HepG2 (cell line): ENCODE measurements at regions not wholly inside any gene's neighbourhood (a gene's known extent, or its start where the extent isn't known, plus 50 kb on each side); places are given as distances from the start of the nearest gene placed in this dataset.

Experiments used
- ATAC-seq: fragments of 200-7000 bp; cut with Tn5 transposase; 3 replicates; pipeline ENCODE4 v1.9.1; 2020; ENCODE audit warnings: mild to moderate bottlenecking, moderate library complexity
- BruUV-seq: library from RNA; stranded (reverse); fragments of 400-500 nt; replicated peaks from 2 replicates; lab custom pipeline; 2021; lab: Mats Ljungman, UMichigan
- CTCF ChIA-PET: fragments of 300-600 bp; formaldehyde crosslinking; extraction: SDS; loops from one replicate; lab custom pipeline; 2021; ENCODE audit warnings: low total read pairs, inconsistent platforms, low intra/inter-chr PET ratio; lab: Yijun Ruan, JAX
- POLR2A ChIA-PET: fragments of 350-600 bp; sonication (Branson Sonifier 250); formaldehyde crosslinking; loops from one replicate; lab custom pipeline; 2020; ENCODE audit warnings: antibody characterized with exemption, inconsistent platforms; lab: Yijun Ruan, JAX
- DNase-seq: peaks from one replicate; pipeline ENCODE4 v3.0.0-alpha.2; 2015; ENCODE audit warnings: low spot score
- FAIRE-seq: peaks from 3 replicates; lab custom pipeline; 2011; peaks lifted over from hg19 to GRCh38; lab: Jason Lieb, UNC
- H2AFZ ChIP-seq: one replicate; pipeline ENCODE4 v1.6.1; 2011; ENCODE audit warnings: low read length, inconsistent platforms
- H3K27ac ChIP-seq: fragments of 300-600 bp; 3 replicates; pipeline ENCODE4 v1.8.0; 2011; ENCODE audit warnings: mixed run types, mild to moderate bottlenecking, mixed read lengths, low read length, inconsistent platforms; ENCODE audit not compliant: insufficient read depth; ENCODE audit errors: extremely low read length
- H3K27me3 ChIP-seq, 2 experiments: fragments of 200-600 bp in 1 of 2; 2 replicates in 1 of 2; 3 replicates in 1 of 2; pipeline versions ENCODE4 v1.6.0 to v1.8.0; 2011; ENCODE audit warnings: low read length in 2 of 2, mild to moderate bottlenecking in 2 of 2, moderate library complexity in 2 of 2, inconsistent platforms in 1 of 2; ENCODE audit not compliant: insufficient read depth in 2 of 2, control insufficient read depth in 1 of 2
- H3K36me3 ChIP-seq, 2 experiments: fragments of 200-600 bp in 1 of 2; replicated peaks in 1 of 2; 2 replicates in 1 of 2; 3 replicates in 1 of 2; pipeline versions ENCODE4 v1.5.1 to v1.8.0; 2011; ENCODE audit warnings: low read length in 2 of 2, inconsistent platforms in 1 of 2; ENCODE audit not compliant: insufficient read depth in 2 of 2, control insufficient read depth in 1 of 2
- H3K4me1 ChIP-seq: 2 replicates; pipeline ENCODE4 v1.5.1; 2012; ENCODE audit warnings: low read length, inconsistent platforms; ENCODE audit not compliant: insufficient read depth
- H3K4me2 ChIP-seq: 2 replicates; pipeline ENCODE4 v1.6.0; 2011; ENCODE audit warnings: low read depth, low read length, inconsistent platforms
- H3K4me3 ChIP-seq, 3 experiments: fragments of 200-600 bp in 1 of 3; sonication (generic), shearing (Covaris generic) in 1 of 3; replicated peaks in 1 of 3; 2 replicates each; pipeline ENCODE4 v1.5.1; 2011 to 2016; ENCODE audit warnings: low read length in 3 of 3, inconsistent platforms in 2 of 3, low read depth in 2 of 3, mild to moderate bottlenecking in 2 of 3, control low read depth in 1 of 3, mixed read lengths in 1 of 3; ENCODE audit not compliant: insufficient read depth in 1 of 3
- H3K79me2 ChIP-seq: one replicate; pipeline ENCODE4 v1.6.1; 2011; ENCODE audit warnings: low read length, inconsistent platforms; ENCODE audit not compliant: insufficient read depth
- H3K9ac ChIP-seq: 2 replicates; pipeline ENCODE4 v1.6.0; 2011; ENCODE audit warnings: mild to moderate bottlenecking, low read depth, low read length, inconsistent platforms; ENCODE audit not compliant: insufficient read depth
- H3K9me3 ChIP-seq: 2 replicates; pipeline ENCODE4 v1.5.1; 2012; ENCODE audit warnings: mild to moderate bottlenecking, low read length
- H4K20me1 ChIP-seq: 2 replicates; pipeline ENCODE4 v1.6.0; 2011; ENCODE audit warnings: inconsistent platforms, mild to moderate bottlenecking, low read length, moderate library complexity; ENCODE audit not compliant: insufficient read depth
- CENPX ChIP-seq: sonication (generic); formaldehyde crosslinking; IDR thresholded peaks from 2 replicates; pipeline ENCODE4 v1.9.0; 2021; ENCODE audit warnings: mild to moderate bottlenecking, missing genetic modification reagents, moderate library complexity
- EEA1 ChIP-seq: sonication (generic); formaldehyde crosslinking; IDR thresholded peaks from 2 replicates; pipeline ENCODE4 v1.5.1; 2020; ENCODE audit warnings: mild to moderate bottlenecking, missing genetic modification reagents, borderline replicate concordance
- GZF1 ChIP-seq: sonication (generic); formaldehyde crosslinking; IDR thresholded peaks from 2 replicates; pipeline ENCODE4 v1.5.1; 2020; ENCODE audit warnings: mild to moderate bottlenecking, missing genetic modification reagents
- JUNB ChIP-seq: sonication (generic); formaldehyde crosslinking; IDR thresholded peaks from 2 replicates; pipeline ENCODE4 v1.8.0; 2022; ENCODE audit warnings: missing genetic modification reagents, mild to moderate bottlenecking, borderline replicate concordance
- MED13 ChIP-seq: sonication (generic); formaldehyde crosslinking; IDR thresholded peaks from 2 replicates; pipeline ENCODE4 v1.5.0; 2020; ENCODE audit warnings: missing genetic modification reagents
- MED8 ChIP-seq: sonication (generic); formaldehyde crosslinking; IDR thresholded peaks from 2 replicates; pipeline ENCODE4 v1.8.1; 2023; ENCODE audit warnings: mild to moderate bottlenecking, missing genetic modification reagents; ENCODE audit not compliant: insufficient replicate concordance
- MIER2 ChIP-seq: IDR thresholded peaks from 2 replicates; pipeline ENCODE4 v1.6.1; 2016; ENCODE audit warnings: missing biosample characterization, missing genetic modification reagents
- MIXL1 ChIP-seq: IDR thresholded peaks from 2 replicates; pipeline ENCODE4 v1.6.1; 2016
- MLLT10 ChIP-seq: sonication (generic); formaldehyde crosslinking; IDR thresholded peaks from 2 replicates; pipeline ENCODE4 v1.4.0; 2020; ENCODE audit warnings: missing genetic modification reagents
- NFIC ChIP-seq: IDR thresholded peaks from 2 replicates; pipeline ENCODE4 v1.6.1; 2012; ENCODE audit warnings: mild to moderate bottlenecking, low read length, inconsistent platforms
- SUZ12 ChIP-seq: fragments of 150-350 bp; IDR thresholded peaks from 2 replicates; pipeline ENCODE4 v1.6.1; 2014; ENCODE audit warnings: low read depth, low read length
- ZBTB46 ChIP-seq: sonication (generic); formaldehyde crosslinking; IDR thresholded peaks from 2 replicates; pipeline ENCODE4 v1.4.0; 2020; ENCODE audit warnings: mild to moderate bottlenecking, missing genetic modification reagents, borderline replicate concordance
- ZBTB7A ChIP-seq: sonication (generic); formaldehyde crosslinking; IDR thresholded peaks from 2 replicates; pipeline ENCODE4 v1.8.0; 2022; ENCODE audit warnings: mild to moderate bottlenecking, missing genetic modification reagents
- ZFYVE20 ChIP-seq: sonication (generic); formaldehyde crosslinking; IDR thresholded peaks from 2 replicates; pipeline ENCODE4 v1.8.0; 2023; ENCODE audit warnings: low read depth, mild to moderate bottlenecking, moderate library complexity, missing genetic modification reagents, borderline replicate concordance
- ZNF18 ChIP-seq: sonication (generic); formaldehyde crosslinking; IDR thresholded peaks from 2 replicates; pipeline ENCODE4 v1.8.0; 2022; ENCODE audit warnings: mild to moderate bottlenecking, missing genetic modification reagents; ENCODE audit not compliant: insufficient replicate concordance
- ZNF691 ChIP-seq: sonication (generic); formaldehyde crosslinking; IDR thresholded peaks from 2 replicates; pipeline ENCODE4 v1.4.0; 2020; ENCODE audit warnings: missing genetic modification reagents, low read depth, mild to moderate bottlenecking, borderline replicate concordance
- WGBS: methylation state at CpG from one replicate; pipeline ENCODE4 v1.1.6; 2017; ENCODE audit warnings: low lambda C conversion rate; 5-methylcytosine and 5-hydroxymethylcytosine counted together
- in situ Hi-C: cut with HindIII; loops from 2 replicates; pipeline ENCODE4 v1.10.0; 2017; ENCODE audit warnings: low pct_unique_long_range_greater_than_20kb; ENCODE audit not compliant: extremely low pct_ligation_motif_present
- intact Hi-C: fragments of 100-400 bp; cut with micrococcal nuclease; formaldehyde crosslinking; loops from one replicate; pipeline ENCODE4 v1.10.0; 2022; ENCODE audit not compliant: unreplicated experiment

- no peak for FAIRE-seq
- peaks cover 13% of the 10 kb centered on the region for H3K4me1 ChIP-seq
- no peak for DNase-seq
- no peaks in the 10 kb centered on the region for H3K9me3 ChIP-seq
- ChIA-PET POLR2A (no interaction called here), CTCF (no interaction called here)
- no peak overlapping the region for H3K9ac ChIP-seq
- no peaks in the 10 kb centered on the region for H3K36me3 ChIP-seq
- no peak overlapping the region for H3K27ac ChIP-seq
- H2AFZ ChIP-seq, result no peak overlapping the region
- no peak; the same call in 2 of the 3 replicates for ATAC-seq
- peak overlapping the region; percentile 29; the same call in 1 of the 2 replicates for H3K4me2 ChIP-seq
- H3K4me3 ChIP-seq, result no peak overlapping the region
- H4K20me1 ChIP-seq, result no peaks in the 10 kb centered on the region
- in situ Hi-C loops, result no loop called here
- 0 out of 5 replicates have a peak, but pooled peaks cover 0 to 10% of the 10 kb centered on the region in 2 experiments for H3K27me3 ChIP-seq
- no TSS peak for BruUV-seq
- intact Hi-C loops, result no loop called here
- WGBS, result 26% methylated on average over 3 of the region's 3 CpGs
- TF ChIP-seq CENPX (CRISPR knock-in tag) (no peak), ZBTB7A (CRISPR knock-in tag) (0 out of 2 replicates have a peak, but pooled peaks have one; percentile 7), MIXL1 (no peak), ZNF18 (CRISPR knock-in tag) (no peak)
- H3K79me2 ChIP-seq, result no peaks in the 10 kb centered on the region
These were observed 128.5 kb upstream of the SALL4 start for GRCh38 chr20:51930775-51931174.

GRCh38 chr20:51928931-51929330 lies 126.6 kb upstream of the SALL4 start:
- peaks cover 13% of the 10 kb centered on the region for H3K4me1 ChIP-seq
- H3K9ac ChIP-seq, result no peak overlapping the region
- DNase-seq (no peak), ATAC-seq (no peak), FAIRE-seq (no peak)
- H3K9me3 ChIP-seq, result no peaks in the 10 kb centered on the region
- in situ Hi-C loops (no loop called here), intact Hi-C loops (no loop called here)
- CTCF ChIA-PET, result no interaction called here
- no peak overlapping the region for H3K27ac ChIP-seq
- H4K20me1 ChIP-seq, result no peaks in the 10 kb centered on the region
- H3K27me3 ChIP-seq, result 0 out of 5 replicates have a peak, but pooled peaks cover 0 to 4% of the 10 kb centered on the region in 2 experiments
- no peak overlapping the region for H2AFZ ChIP-seq
- BruUV-seq, result no TSS peak
- POLR2A ChIA-PET, result interaction anchor here (0.7 kb wide), 1 partner anchor 9 kb away, joined by 3 read pairs; no protein-coding TSS in a partner anchor
- no peak overlapping the region for H3K4me3 ChIP-seq
- 62% methylated on average over 2 of the region's 2 CpGs for WGBS
- H3K4me2 ChIP-seq, result no peak overlapping the region
- H3K79me2 ChIP-seq, result no peaks in the 10 kb centered on the region
- no peaks in the 10 kb centered on the region for H3K36me3 ChIP-seq
- TF ChIP-seq GZF1 (CRISPR knock-in tag) (no peak), NFIC (no peak), ZBTB46 (no peak), ZNF691 (CRISPR knock-in tag) (no peak), EEA1 (CRISPR knock-in tag) (no peak), SUZ12 (no peak), MED8 (CRISPR knock-in tag) (no peak), JUNB (CRISPR knock-in tag) (no peak), MIER2 (CRISPR knock-in tag) (no peak), MED13 (no peak), ZFYVE20 (no peak), MLLT10 (CRISPR knock-in tag) (no peak)
